H7 (cell line): ENCODE measurements at regions not wholly inside any gene's neighbourhood (a gene's known extent, or its start where the extent isn't known, plus 50 kb on each side); places are given as distances from the start of the nearest gene placed in this dataset.
A peak's percentile ranks its signal among the peaks of the same experiment; 100 is the strongest.

ENCODE experiments used
- DNase-seq: peaks from one replicate; pipeline ENCODE4 v3.0.0; 2012
- H3K27me3 ChIP-seq: 2 replicates; pipeline ENCODE4 v1.6.0; 2011; ENCODE audit warnings: mild to moderate bottlenecking, low read length; ENCODE audit not compliant: control insufficient read depth, insufficient read depth
- H3K36me3 ChIP-seq: replicated peaks from 2 replicates; pipeline ENCODE4 v1.5.1; 2011; ENCODE audit warnings: low read length; ENCODE audit not compliant: control insufficient read depth, insufficient read depth
- H3K4me3 ChIP-seq: 2 replicates; pipeline ENCODE4 v1.5.1; 2011; ENCODE audit warnings: low read depth, mild to moderate bottlenecking, control low read depth, low read length, moderate library complexity; ENCODE audit not compliant: insufficient read depth

- Histone ChIP-seq H3K36me3 (no peaks in the 10 kb centered on the region), H3K27me3 (no peaks in the 10 kb centered on the region), H3K4me3 (no peak overlapping the region)
- DNase-seq: no peak
Measured at GRCh38 chr7:123401295-123401694, 133.1 kb downstream of the IQUB start.

GRCh38 chr7:123400196-123400595 is 134.2 kb downstream of the IQUB start:
- Histone ChIP-seq H3K27me3 (no peaks in the 10 kb centered on the region), H3K4me3 (no peak overlapping the region), H3K36me3 (no peaks in the 10 kb centered on the region)
- DNase-seq: no peak

GRCh38 chr7:123398921-123399320 is 135.5 kb downstream of the IQUB start:
- no peaks in the 10 kb centered on the region for H3K36me3 ChIP-seq
- H3K4me3 ChIP-seq: no peak overlapping the region
- DNase-seq: no peak

GRCh38 chr7:123397746-123398338 is 136.6 kb downstream of the IQUB start:
- no peaks in the 10 kb centered on the region for H3K27me3 ChIP-seq
- no peaks in the 10 kb centered on the region for H3K36me3 ChIP-seq

More at GRCh38 chr7:123398921-123399320, 135.5 kb downstream of the IQUB start:
- no peaks in the 10 kb centered on the region for H3K27me3 ChIP-seq

GRCh38 chr7:123393623-123394022 is 140.8 kb downstream of the IQUB start:
- DNase-seq: peak; percentile 3
- H3K4me3 ChIP-seq: no peak overlapping the region
- no peaks in the 10 kb centered on the region for H3K36me3 ChIP-seq
- H3K27me3 ChIP-seq: no peaks in the 10 kb centered on the region

More at GRCh38 chr7:123397746-123398338, 136.6 kb downstream of the IQUB start:
- no peak for DNase-seq
- H3K4me3 ChIP-seq: no peak overlapping the region

- Histone ChIP-seq H3K36me3 (no peaks in the 10 kb centered on the region), H3K4me3 (no peak overlapping the region), H3K27me3 (no peaks in the 10 kb centered on the region)
- no peak for DNase-seq
Measured at GRCh38 chr7:123372368-123372767, 162.0 kb downstream of the IQUB start.

GRCh38 chr7:123367484-123368122 is 166.8 kb downstream of the IQUB start:
- Histone ChIP-seq H3K27me3 (no peaks in the 10 kb centered on the region), H3K36me3 (no peaks in the 10 kb centered on the region), H3K4me3 (no peak overlapping the region)
- DNase-seq: peak; percentile 34

GRCh38 chr7:123367031-123367430 is 167.3 kb upstream of the SLC13A1 start:
- DNase-seq: no peak
- Histone ChIP-seq H3K4me3 (no peak overlapping the region), H3K36me3 (no peaks in the 10 kb centered on the region), H3K27me3 (no peaks in the 10 kb centered on the region)

- Histone ChIP-seq H3K36me3 (no peaks in the 10 kb centered on the region), H3K4me3 (no peak overlapping the region), H3K27me3 (no peaks in the 10 kb centered on the region)
- no peak for DNase-seq
Measured at GRCh38 chr7:123366626-123367025, 166.9 kb upstream of the SLC13A1 start.

- no peak for DNase-seq
- Histone ChIP-seq H3K36me3 (no peaks in the 10 kb centered on the region), H3K4me3 (no peak overlapping the region), H3K27me3 (no peaks in the 10 kb centered on the region)
Measured at GRCh38 chr7:123360631-123361030, 160.9 kb upstream of the SLC13A1 start.

- Histone ChIP-seq H3K27me3 (no peaks in the 10 kb centered on the region), H3K4me3 (no peak overlapping the region), H3K36me3 (no peaks in the 10 kb centered on the region)
- peak; percentile 4 for DNase-seq
Measured at GRCh38 chr7:123355576-123356190, 155.9 kb upstream of the SLC13A1 start.

GRCh38 chr7:123352973-123353372 is 153.2 kb upstream of the SLC13A1 start:
- no peak overlapping the region for H3K4me3 ChIP-seq
- no peaks in the 10 kb centered on the region for H3K36me3 ChIP-seq
- H3K27me3 ChIP-seq: no peaks in the 10 kb centered on the region
- DNase-seq: no peak

- DNase-seq: no peak
- H3K27me3 ChIP-seq: no peaks in the 10 kb centered on the region
- H3K36me3 ChIP-seq: no peaks in the 10 kb centered on the region
- no peak overlapping the region for H3K4me3 ChIP-seq
Measured at GRCh38 chr7:123351516-123352505, 152.0 kb upstream of the SLC13A1 start.

GRCh38 chr7:123351027-123351426 is 151.3 kb upstream of the SLC13A1 start:
- no peaks in the 10 kb centered on the region for H3K36me3 ChIP-seq
- H3K27me3 ChIP-seq: no peaks in the 10 kb centered on the region
- no peak for DNase-seq
- H3K4me3 ChIP-seq: no peak overlapping the region
